ENCODE measurements at regions not wholly inside any gene's neighbourhood (a gene's known extent, or its start where the extent isn't known, plus 50 kb on each side); places are given as distances from the start of the nearest gene placed in this dataset.

- Histone ChIP-seq H3K27ac (no peak overlapping the region), H3K4me1 (peaks cover 0 to 12% (median 0%) of the 10 kb centered on the region in 4 donors), H3K9me3 (no peaks in the 10 kb centered on the region), H3K36me3 (no peaks in the 10 kb centered on the region), H3K27me3 (no peaks in the 10 kb centered on the region), H3K4me3 (no peak overlapping the region)
- no peak for DNase-seq
- intact Hi-C loops (cut with DNase I; ENCODE audit: low total_unique reads), result no loop called here
- no peak for TF ChIP-seq CTCF (IDR thresholded peaks at IDR 0.05)
Observed at GRCh38 chr12:98389593-98389992, 125.8 kb upstream of the TMPO start.

GRCh38 chr12:98397323-98398105 lies 117.9 kb upstream of the TMPO start:
- peak; percentile 72 to 86 for DNase-seq
- intact Hi-C loops (cut with DNase I; ENCODE audit: low total_unique reads), result no loop called here
- Histone ChIP-seq H3K36me3 (no peaks in the 10 kb centered on the region), H3K4me1 (peaks cover 0 to 4% (median 0%) of the 10 kb centered on the region in 4 donors), H3K4me3 (peak overlapping the region; percentile 43 to 48), H3K27me3 (no peaks in the 10 kb centered on the region), H3K9me3 (no peaks in the 10 kb centered on the region), H3K27ac (no peak overlapping the region)
- peak; percentile 84 to 91 for TF ChIP-seq CTCF (IDR thresholded peaks at IDR 0.05)

GRCh38 chr12:98399532-98399931 lies 115.9 kb upstream of the TMPO start:
- no peaks in the 10 kb centered on the region for H3K9me3 ChIP-seq
- H3K27me3 ChIP-seq, result no peaks in the 10 kb centered on the region
- intact Hi-C loops (cut with DNase I; ENCODE audit: low total_unique reads), result no loop called here
- H3K27ac ChIP-seq, result no peak overlapping the region
- H3K4me1 ChIP-seq, result peaks cover 0 to 4% (median 0%) of the 10 kb centered on the region in 4 donors
- TF ChIP-seq CTCF (IDR thresholded peaks at IDR 0.05), result no peak
- no peaks in the 10 kb centered on the region for H3K36me3 ChIP-seq
- DNase-seq, result no peak
- no peak overlapping the region for H3K4me3 ChIP-seq

- TF ChIP-seq CTCF (IDR thresholded peaks at IDR 0.05), result no peak
- DNase-seq, result no peak
- intact Hi-C loops (cut with DNase I; ENCODE audit: low total_unique reads), result no loop called here
- no peaks in the 10 kb centered on the region for H3K36me3 ChIP-seq
- H3K4me1 ChIP-seq, result peaks cover 0 to 4% (median 0%) of the 10 kb centered on the region in 4 donors
- H3K27ac ChIP-seq, result no peak overlapping the region
- no peak overlapping the region for H3K4me3 ChIP-seq
- H3K27me3 ChIP-seq, result no peaks in the 10 kb centered on the region
- H3K9me3 ChIP-seq, result no peaks in the 10 kb centered on the region
Observed at GRCh38 chr12:98401427-98401826, 114.0 kb upstream of the TMPO start.

- intact Hi-C loops (cut with DNase I; ENCODE audit: low total_unique reads), result no loop called here
- Histone ChIP-seq H3K27ac (no peak overlapping the region), H3K4me3 (no peak overlapping the region), H3K9me3 (no peaks in the 10 kb centered on the region), H3K36me3 (no peaks in the 10 kb centered on the region), H3K27me3 (no peaks in the 10 kb centered on the region), H3K4me1 (peaks cover 0 to 4% (median 0%) of the 10 kb centered on the region in 4 donors)
- DNase-seq, result no peak
- no peak for TF ChIP-seq CTCF (IDR thresholded peaks at IDR 0.05)
Observed at GRCh38 chr12:98402091-98402490, 113.3 kb upstream of the TMPO start.

Measured in tibial artery (tissue), 4 donors.